AG09319 (cell line): ENCODE measurements at regions not wholly inside any gene's neighbourhood (a gene's known extent, or its start where the extent isn't known, plus 50 kb on each side); places are given as distances from the start of the nearest gene placed in this dataset.

Experiments
- DNase-seq: peaks from one replicate; pipeline ENCODE4 v3.0.0-alpha.2; 2010; ENCODE audit warnings: low read depth; ENCODE audit errors: extremely low read depth
- TF ChIP-seq, protein P1 (sequence below): IDR thresholded peaks from 2 replicates; pipeline ENCODE4 v1.5.1; 2011; ENCODE audit warnings: low read depth, mild to moderate bottlenecking, inconsistent platforms, low read length, moderate library complexity

- TF ChIP-seq, protein P1, sequence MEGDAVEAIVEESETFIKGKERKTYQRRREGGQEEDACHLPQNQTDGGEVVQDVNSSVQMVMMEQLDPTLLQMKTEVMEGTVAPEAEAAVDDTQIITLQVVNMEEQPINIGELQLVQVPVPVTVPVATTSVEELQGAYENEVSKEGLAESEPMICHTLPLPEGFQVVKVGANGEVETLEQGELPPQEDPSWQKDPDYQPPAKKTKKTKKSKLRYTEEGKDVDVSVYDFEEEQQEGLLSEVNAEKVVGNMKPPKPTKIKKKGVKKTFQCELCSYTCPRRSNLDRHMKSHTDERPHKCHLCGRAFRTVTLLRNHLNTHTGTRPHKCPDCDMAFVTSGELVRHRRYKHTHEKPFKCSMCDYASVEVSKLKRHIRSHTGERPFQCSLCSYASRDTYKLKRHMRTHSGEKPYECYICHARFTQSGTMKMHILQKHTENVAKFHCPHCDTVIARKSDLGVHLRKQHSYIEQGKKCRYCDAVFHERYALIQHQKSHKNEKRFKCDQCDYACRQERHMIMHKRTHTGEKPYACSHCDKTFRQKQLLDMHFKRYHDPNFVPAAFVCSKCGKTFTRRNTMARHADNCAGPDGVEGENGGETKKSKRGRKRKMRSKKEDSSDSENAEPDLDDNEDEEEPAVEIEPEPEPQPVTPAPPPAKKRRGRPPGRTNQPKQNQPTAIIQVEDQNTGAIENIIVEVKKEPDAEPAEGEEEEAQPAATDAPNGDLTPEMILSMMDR: no peak
- DNase-seq: no peak
Observed at GRCh38 chr10:62625484-62625883, 179.0 kb upstream of the ADO start.

DNA sequence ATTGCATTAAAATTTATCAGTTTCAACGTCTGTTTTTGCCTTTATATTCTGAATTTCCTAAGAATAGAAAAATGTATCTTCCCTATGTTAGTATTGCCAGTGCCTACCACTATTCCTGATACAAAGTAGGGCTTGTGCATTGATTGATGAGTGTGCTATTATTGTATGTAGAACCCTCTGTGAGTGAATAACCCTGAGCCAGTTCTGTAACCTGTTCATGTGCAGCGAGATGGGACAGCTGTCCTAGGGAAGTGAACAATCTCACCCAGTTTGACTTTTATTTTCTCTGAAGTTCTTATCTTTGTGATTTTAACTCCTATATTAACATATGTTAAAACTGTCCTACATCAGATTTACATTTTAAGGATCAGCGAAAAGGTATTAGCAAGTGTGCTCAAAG is 178.4 kb upstream of the ADO start:
- TF ChIP-seq, protein P1: no peak

GRCh38 chr10:62626817-62627216 is 177.7 kb upstream of the ADO start:
- no peak for DNase-seq
- TF ChIP-seq, protein P1: no peak

More for the DNA sequence above, 178.4 kb upstream of the ADO start:
- no peak for DNase-seq

GRCh38 chr10:62627983-62628382 is 176.5 kb upstream of the ADO start:
- TF ChIP-seq, protein P1: no peak
- DNase-seq: no peak

DNA sequence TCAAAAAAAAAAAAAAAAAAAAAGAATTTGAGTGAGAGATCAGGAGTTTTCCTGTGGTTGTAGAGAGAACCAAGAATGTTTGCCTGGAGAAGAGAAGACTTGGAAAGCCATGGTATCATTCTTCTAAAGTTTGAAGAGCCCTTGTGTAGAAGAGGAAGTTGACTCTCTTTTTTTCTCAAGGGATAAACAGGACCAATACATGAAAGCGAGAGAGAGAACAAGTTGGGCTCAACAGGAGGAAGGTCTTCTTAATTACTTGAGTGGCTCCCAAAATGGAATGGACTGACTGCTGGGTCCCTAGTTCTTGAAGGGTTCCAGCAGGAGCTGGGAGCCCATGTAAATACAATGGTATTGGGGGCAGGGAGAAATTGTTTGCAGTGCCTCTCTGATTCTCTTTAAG is 173.3 kb upstream of the ADO start:
- no peak for DNase-seq
- TF ChIP-seq, protein P1: no peak

DNA sequence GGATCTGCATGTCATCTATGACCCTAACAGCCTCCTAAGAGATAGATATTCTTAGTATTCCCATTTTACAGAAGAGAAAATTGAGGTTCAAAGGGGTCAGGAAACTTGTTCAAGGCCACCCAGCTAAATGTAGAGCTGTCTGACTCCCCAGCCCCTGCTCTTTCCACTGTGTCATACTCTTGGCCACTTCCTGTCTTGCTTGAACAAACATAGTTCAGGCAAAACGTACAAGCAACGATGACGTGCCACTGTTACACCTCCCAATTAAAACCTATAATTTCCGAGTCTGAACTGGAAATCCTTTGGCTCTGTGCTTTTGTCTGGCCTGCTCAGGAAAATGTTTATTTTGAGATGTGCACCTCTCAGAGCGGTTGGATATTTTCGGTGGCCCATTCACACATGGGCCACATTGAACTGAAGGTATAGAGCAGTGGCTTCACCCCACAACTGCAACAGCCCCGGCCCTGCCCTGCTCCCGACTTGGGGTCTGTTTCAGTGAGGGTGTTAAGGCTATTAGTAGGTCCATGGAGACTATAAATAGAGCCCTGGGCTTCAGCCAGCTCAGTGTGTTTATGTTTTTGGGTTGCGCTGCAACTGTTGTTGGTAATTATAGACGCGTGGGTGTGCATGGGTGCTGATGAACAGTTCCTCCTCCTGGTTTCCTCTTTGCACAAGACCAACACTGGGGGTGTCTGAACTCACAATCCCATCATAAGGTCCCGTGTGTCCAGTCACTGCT is 172.3 kb upstream of the ADO start:
- DNase-seq: no peak
- TF ChIP-seq, protein P1: no peak

- DNase-seq: no peak
- TF ChIP-seq, protein P1: no peak
Observed at GRCh38 chr10:62633976-62634375, 170.5 kb upstream of the ADO start.
